ENCODE measurements at regions not wholly inside any gene's neighbourhood (a gene's known extent, or its start where the extent isn't known, plus 50 kb on each side); places are given as distances from the start of the nearest gene placed in this dataset.

DNA sequence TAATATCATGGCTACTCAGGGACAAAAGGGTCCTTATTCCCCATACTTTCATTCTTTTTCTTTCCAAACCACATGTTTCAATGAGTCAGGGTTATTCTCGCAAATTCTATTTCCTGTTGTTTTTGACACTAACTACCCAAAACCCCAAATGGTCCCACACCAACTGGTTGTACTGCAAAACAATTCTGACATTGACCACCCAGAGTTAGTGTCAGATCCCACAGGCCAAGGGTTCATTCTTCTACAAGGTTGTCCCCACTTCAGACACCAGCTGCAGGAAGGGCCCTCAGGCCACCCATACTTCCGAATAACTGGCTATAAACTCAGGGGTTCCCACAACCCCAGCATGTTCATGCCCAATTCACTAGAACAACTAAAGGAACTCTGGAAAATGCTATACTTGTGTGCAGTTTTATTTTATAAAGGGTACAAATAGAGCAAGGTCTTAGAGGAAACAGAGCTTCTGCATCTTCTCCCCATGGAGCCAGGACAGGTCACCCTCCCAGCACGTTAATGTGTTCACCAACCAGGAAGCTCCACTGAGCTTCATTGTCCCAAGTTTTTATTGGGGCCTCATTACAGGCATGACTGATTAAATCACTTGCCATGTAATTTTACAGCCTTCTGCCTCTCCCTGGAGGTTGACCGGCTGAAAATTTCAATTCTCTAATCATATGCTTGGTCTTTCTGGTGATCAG is 334.8 kb downstream of the DRD1 start:
- no peak for DNase-seq
- TF ChIP-seq POLR2AphosphoS5 (IDR thresholded peaks at IDR 0.05) = no peak
- WGBS, 5 donors = 74 to 93% (median 89%) methylated on average over 4 of the region's 4 CpGs
- H3K27me3 ChIP-seq (replicated peaks in 1 of 7) = peaks cover 0 to 11% (median 0%) of the 10 kb centered on the region in 7 donors
- H3K4me3 ChIP-seq = no peak overlapping the region
- H3K36me3 ChIP-seq = no peaks in the 10 kb centered on the region
- H3K9me3 ChIP-seq = peaks cover 0 to 23% (median 9%) of the 10 kb centered on the region in 8 donors
- no peak overlapping the region for H3K27ac ChIP-seq
- no peaks in the 10 kb centered on the region for H3K4me1 ChIP-seq
- intact Hi-C loops (cut with DNase I; ENCODE audit: low total_unique reads) = no loop called here

DNA sequence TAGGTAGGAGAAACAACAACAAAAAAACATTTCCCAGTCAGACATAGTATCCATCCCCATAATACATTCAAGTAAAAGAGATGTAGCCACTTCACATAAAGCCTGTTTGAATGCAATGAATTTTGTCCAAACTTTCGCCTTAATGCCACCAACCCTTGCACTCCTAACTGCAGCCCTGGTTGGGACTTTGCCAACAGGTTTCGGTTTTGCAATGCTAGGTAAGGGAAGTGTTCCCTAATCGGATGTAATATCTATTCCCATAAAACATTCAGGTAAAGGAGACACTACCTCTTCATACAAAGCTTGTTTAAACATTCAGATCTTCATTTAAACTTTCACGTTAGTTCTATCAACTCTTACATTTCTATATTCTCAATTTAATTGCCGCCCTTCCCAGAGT is 336.1 kb downstream of the DRD1 start:
- Histone ChIP-seq H3K27me3 (replicated peaks in 1 of 7) (peaks cover 0 to 8% (median 0%) of the 10 kb centered on the region in 7 donors), H3K9me3 (peaks cover 0 to 23% (median 9%) of the 10 kb centered on the region in 8 donors), H3K4me3 (no peak overlapping the region), H3K27ac (no peak overlapping the region), H3K4me1 (no peaks in the 10 kb centered on the region), H3K36me3 (no peaks in the 10 kb centered on the region)
- TF ChIP-seq POLR2AphosphoS5 (IDR thresholded peaks at IDR 0.05) (no peak), CTCF (IDR thresholded peaks at IDR 0.05 in 8 of 11, conservative IDR thresholded peaks at IDR 0.05 in 3 of 11) (no peak)
- intact Hi-C loops (cut with DNase I; ENCODE audit: low total_unique reads) = no loop called here
- 67 to 91% (median 79%) methylated on average over 5 of the region's 5 CpGs for WGBS, 5 donors
- no peak for DNase-seq

GRCh38 chr5:175107028-175107588 is 336.9 kb downstream of the DRD1 start:
- Histone ChIP-seq H3K36me3 (no peaks in the 10 kb centered on the region), H3K4me1 (no peaks in the 10 kb centered on the region), H3K9me3 (peaks cover 0 to 23% (median 9%) of the 10 kb centered on the region in 8 donors), H3K27me3 (replicated peaks in 1 of 7) (peaks cover 0 to 8% (median 0%) of the 10 kb centered on the region in 7 donors), H3K4me3 (no peak overlapping the region), H3K27ac (no peak overlapping the region)
- DNase-seq = no peak
- no peak for TF ChIP-seq CTCF (IDR thresholded peaks at IDR 0.05 in 8 of 11, conservative IDR thresholded peaks at IDR 0.05 in 3 of 11)
- no peak for TF ChIP-seq POLR2AphosphoS5 (IDR thresholded peaks at IDR 0.05)
- no peak for TF ChIP-seq POLR2A (IDR thresholded peaks at IDR 0.05)
- WGBS, 5 donors = 84 to 97% (median 91%) methylated on average over 1 of the region's 1 CpG
- intact Hi-C loops (cut with DNase I; ENCODE audit: low total_unique reads) = no loop called here

GRCh38 chr5:175104677-175105076 is 339.3 kb downstream of the DRD1 start:
- H3K9me3 ChIP-seq = peaks cover 0 to 13% (median 7%) of the 10 kb centered on the region in 8 donors
- H3K4me3 ChIP-seq = no peak overlapping the region
- H3K4me1 ChIP-seq = no peaks in the 10 kb centered on the region
- DNase-seq = no peak
- peaks cover 0 to 8% (median 0%) of the 10 kb centered on the region in 7 donors for H3K27me3 ChIP-seq (replicated peaks in 1 of 7)
- no peaks in the 10 kb centered on the region for H3K36me3 ChIP-seq
- WGBS, 5 donors = 26 to 35% (median 31%) methylated on average over 7 of the region's 7 CpGs
- intact Hi-C loops (cut with DNase I; ENCODE audit: low total_unique reads) = no loop called here
- no peak overlapping the region for H3K27ac ChIP-seq
- TF ChIP-seq POLR2A (IDR thresholded peaks at IDR 0.05) = no peak
- TF ChIP-seq CTCF (IDR thresholded peaks at IDR 0.05 in 8 of 11, conservative IDR thresholded peaks at IDR 0.05 in 3 of 11) = no peak
- no peak for TF ChIP-seq POLR2AphosphoS5 (IDR thresholded peaks at IDR 0.05)

Measured in spleen (tissue), 11 donors.